HepG2 (cell line): ENCODE measurements at regions not wholly inside any gene's neighbourhood (a gene's known extent, or its start where the extent isn't known, plus 50 kb on each side); places are given as distances from the start of the nearest gene placed in this dataset.

Experiments
- CAMTA2 ChIP-seq: sonication (generic); formaldehyde crosslinking; IDR thresholded peaks from 2 replicates; pipeline ENCODE4 v1.4.0; 2020; ENCODE audit warnings: mild to moderate bottlenecking, missing genetic modification reagents, borderline replicate concordance
- EZH2 ChIP-seq: conservative IDR thresholded peaks from 2 replicates; pipeline ENCODE4 v1.6.1; 2012; ENCODE audit warnings: mild to moderate bottlenecking, low read depth, low read length, moderate library complexity
- FOXA3 ChIP-seq: IDR thresholded peaks from 2 replicates; pipeline ENCODE4 v1.6.1; 2016; ENCODE audit warnings: missing genetic modification reagents, missing compliant biosample characterization
- GATA4 ChIP-seq: sonication (generic); IDR thresholded peaks from 2 replicates; pipeline ENCODE4 v1.6.1; 2016; ENCODE audit warnings: antibody characterized with exemption, low read depth, borderline replicate concordance
- KLF6 ChIP-seq: IDR thresholded peaks from 2 replicates; pipeline ENCODE4 v1.8.0; 2016; ENCODE audit warnings: missing biosample characterization, missing genetic modification reagents
- MAZ ChIP-seq, 2 experiments: sonication (generic) in 1 of 2; formaldehyde crosslinking in 1 of 2; IDR thresholded peaks; 2 replicates each; pipeline versions ENCODE4 v1.5.0 to v1.6.1; 2012 to 2020; ENCODE audit warnings: low read depth in 2 of 2, mild to moderate bottlenecking in 2 of 2, borderline replicate concordance in 1 of 2, improper control_type of control experiment in 1 of 2, low read length in 1 of 2, missing genetic modification reagents in 1 of 2, moderate library complexity in 1 of 2
- SMARCC2 ChIP-seq: fragments of 450-650 bp; IDR thresholded peaks from 2 replicates; pipeline ENCODE4 v1.6.1; 2017; ENCODE audit warnings: antibody characterized with exemption, mild to moderate bottlenecking
- ZNF530 ChIP-seq: sonication (generic); formaldehyde crosslinking; IDR thresholded peaks from 2 replicates; pipeline ENCODE4 v1.5.0; 2020; ENCODE audit warnings: low read depth, mild to moderate bottlenecking, missing genetic modification reagents
- TF ChIP-seq, protein P1 (sequence below): sonication (generic); formaldehyde crosslinking; IDR thresholded peaks from 2 replicates; pipeline ENCODE4 v1.4.0; 2020; ENCODE audit warnings: missing genetic modification reagents

DNA sequence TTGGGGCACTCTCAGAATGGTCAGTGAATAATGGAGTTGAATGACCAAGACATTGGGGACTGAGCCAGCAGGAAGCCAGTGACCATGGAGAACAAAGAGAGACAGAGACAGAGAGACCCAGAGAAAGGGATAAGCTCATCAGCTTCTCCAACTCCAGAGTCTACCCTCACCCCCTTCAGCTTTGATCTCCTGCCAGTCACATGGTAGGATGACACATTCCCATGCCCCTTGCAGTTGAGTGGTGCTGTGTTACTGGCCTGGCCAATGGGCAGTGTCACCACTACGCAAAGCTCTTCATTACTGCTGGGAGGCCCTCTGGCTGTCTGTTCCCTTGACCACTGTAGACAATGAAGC is 643.5 kb downstream of the AJAP1 start:
- no peak for TF ChIP-seq EZH2
- TF ChIP-seq GATA4 = no peak
- no peak for TF ChIP-seq SMARCC2
- TF ChIP-seq, protein P1, sequence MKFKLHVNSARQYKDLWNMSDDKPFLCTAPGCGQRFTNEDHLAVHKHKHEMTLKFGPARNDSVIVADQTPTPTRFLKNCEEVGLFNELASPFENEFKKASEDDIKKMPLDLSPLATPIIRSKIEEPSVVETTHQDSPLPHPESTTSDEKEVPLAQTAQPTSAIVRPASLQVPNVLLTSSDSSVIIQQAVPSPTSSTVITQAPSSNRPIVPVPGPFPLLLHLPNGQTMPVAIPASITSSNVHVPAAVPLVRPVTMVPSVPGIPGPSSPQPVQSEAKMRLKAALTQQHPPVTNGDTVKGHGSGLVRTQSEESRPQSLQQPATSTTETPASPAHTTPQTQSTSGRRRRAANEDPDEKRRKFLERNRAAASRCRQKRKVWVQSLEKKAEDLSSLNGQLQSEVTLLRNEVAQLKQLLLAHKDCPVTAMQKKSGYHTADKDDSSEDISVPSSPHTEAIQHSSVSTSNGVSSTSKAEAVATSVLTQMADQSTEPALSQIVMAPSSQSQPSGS (CRISPR knock-in tag) = no peak
- no peak for TF ChIP-seq KLF6
- TF ChIP-seq CAMTA2 = no peak
- no peak for TF ChIP-seq MAZ (IDR thresholded peaks at IDR 0.05; ENCODE audit: borderline replicate concordance, low read depth, low read length)
- TF ChIP-seq MAZ (CRISPR knock-in tag; IDR thresholded peaks at IDR 0.05; ENCODE audit: low read depth) = no peak
- TF ChIP-seq FOXA3 (CRISPR knock-in tag) = no peak
- no peak for TF ChIP-seq ZNF530 (CRISPR knock-in tag)
